ENCODE measurements at regions not wholly inside any gene's neighbourhood (a gene's known extent, or its start where the extent isn't known, plus 50 kb on each side); places are given as distances from the start of the nearest gene placed in this dataset.
"Not testable (repeated sequence)": the region's sequence is repeated elsewhere in the genome, so short reads cannot be mapped to it uniquely, and the experiment has no call there.

DNA sequence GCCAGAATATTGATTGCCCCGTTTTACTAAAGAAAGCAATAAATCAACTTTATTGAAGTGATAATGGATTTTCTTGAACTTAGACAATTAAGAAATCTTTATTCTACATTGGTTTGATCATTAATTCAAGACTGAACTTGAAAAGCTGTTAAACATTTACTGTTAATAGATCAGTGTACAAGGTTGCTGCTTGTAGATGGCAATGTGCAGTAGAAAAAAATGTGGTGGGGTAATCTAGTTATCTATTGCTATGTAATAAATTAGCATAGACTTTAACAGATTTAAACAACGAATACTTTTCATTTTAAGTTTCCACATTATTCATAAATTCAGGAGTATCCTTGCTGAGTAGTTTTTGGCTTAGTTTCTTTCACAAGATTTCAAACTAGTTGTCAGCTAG, 612.5 kb downstream of the ACTRT1 start:
- Histone ChIP-seq H3K18ac (ENCODE audit: low read length) (no peak overlapping the region), H3K14ac (ENCODE audit: low read length) (no peak overlapping the region), H3K9me3 (ENCODE audit: insufficient read depth, low read depth, low read length) (no peaks in the 10 kb centered on the region), H2BK5ac (ENCODE audit: low read depth, low read length, poor library complexity) (no peak overlapping the region), H3K79me2 (ENCODE audit: control insufficient read depth, insufficient read depth, low read length, poor library complexity) (no peaks in the 10 kb centered on the region), H2BK12ac (ENCODE audit: low read length) (no peak overlapping the region), H4K12ac (ENCODE audit: low read depth, low read length) (no peak overlapping the region), H4K91ac (ENCODE audit: low read depth, low read length) (no peak overlapping the region), H4K8ac (ENCODE audit: low read depth, low read length) (no peak overlapping the region), H2AFZ (ENCODE audit: insufficient read depth, low read length, poor library complexity) (no peak overlapping the region), H2AK5ac (ENCODE audit: low read length) (no peak overlapping the region), H3K4me2 (ENCODE audit: low read length) (no peak overlapping the region), H2BK120ac (ENCODE audit: insufficient read depth, low read length, poor library complexity) (no peak overlapping the region), H3K9ac (ENCODE audit: low read length) (no peak overlapping the region), H3K23ac (ENCODE audit: low read length) (no peak overlapping the region), H3K27me3 (ENCODE audit: insufficient read depth, low read length) (no peaks in the 10 kb centered on the region), H3K79me1 (ENCODE audit: low read length) (no peaks in the 10 kb centered on the region), H3K4me3 (ENCODE audit: low read depth, low read length) (no peak overlapping the region), H3K4ac (ENCODE audit: low read depth, low read length) (no peak overlapping the region), H3K27ac (ENCODE audit: low read depth, low read length) (no peak overlapping the region), H3K4me1 (ENCODE audit: control insufficient read depth in 1 of 2, insufficient read depth in 2 of 2, low read length in 2 of 2) (no peaks in the 10 kb centered on the region), H3K36me3 (ENCODE audit: control insufficient read depth in 1 of 2, insufficient read depth in 2 of 2, low read length in 2 of 2) (no peaks in the 10 kb centered on the region)
- WGBS (ENCODE audit: extremely low coverage, insufficient coverage, insufficient read length): no CpG with 5 or more reads among the region's 2 CpGs
- DNase-seq: no peak

DNA sequence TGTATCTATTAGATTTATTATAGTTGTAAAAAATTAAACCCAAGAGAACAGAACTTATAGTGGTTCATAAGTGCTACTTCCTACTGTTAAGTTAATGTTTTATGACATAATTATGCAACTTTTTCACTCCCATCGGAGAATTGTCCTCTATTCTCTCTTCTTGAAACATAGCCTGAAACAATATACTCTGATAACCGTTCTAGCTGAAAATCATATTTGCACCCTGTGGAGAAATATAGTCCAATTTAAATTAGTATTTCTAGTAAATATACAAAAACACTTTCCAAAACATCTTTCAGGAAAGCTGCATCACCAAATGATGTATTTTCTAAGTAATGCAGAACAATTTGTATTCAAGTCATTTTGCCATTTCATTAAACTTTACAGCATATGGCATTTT, 586.4 kb downstream of the PRR32 start:
- H2BK12ac ChIP-seq (ENCODE audit: low read length): no peak overlapping the region

DNA sequence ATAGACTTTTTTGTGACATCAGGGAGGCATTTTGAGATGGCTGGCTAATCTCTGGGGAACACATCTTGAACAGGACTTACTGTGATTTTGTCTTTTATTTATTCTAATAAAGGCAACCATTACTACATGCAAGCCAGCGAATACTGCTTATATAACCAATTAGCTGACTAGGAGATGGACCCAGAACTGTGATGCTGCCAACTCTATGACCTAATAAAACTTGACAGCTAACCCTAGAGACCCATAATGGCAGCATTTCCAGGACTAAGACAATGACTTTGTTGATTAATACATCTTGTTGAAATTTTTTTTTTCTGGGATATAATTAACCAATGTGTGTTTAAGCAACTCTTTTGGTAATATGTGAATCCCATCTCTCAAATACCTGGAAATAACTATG, 584.6 kb downstream of the PRR32 start:
- Histone ChIP-seq H2AFZ (ENCODE audit: insufficient read depth, low read length, poor library complexity) (no peak overlapping the region), H3K79me1 (ENCODE audit: low read length) (no peaks in the 10 kb centered on the region), H4K12ac (ENCODE audit: low read depth, low read length) (no peak overlapping the region), H4K8ac (ENCODE audit: low read depth, low read length) (no peak overlapping the region), H3K18ac (ENCODE audit: low read length) (no peak overlapping the region), H2BK120ac (ENCODE audit: insufficient read depth, low read length, poor library complexity) (no peak overlapping the region), H2BK5ac (ENCODE audit: low read depth, low read length, poor library complexity) (no peak overlapping the region), H3K36me3 (ENCODE audit: control insufficient read depth in 1 of 2, insufficient read depth in 2 of 2, low read length in 2 of 2) (no peaks in the 10 kb centered on the region), H3K9ac (ENCODE audit: low read length) (no peak overlapping the region), H4K91ac (ENCODE audit: low read depth, low read length) (no peak overlapping the region), H3K23ac (ENCODE audit: low read length) (no peak overlapping the region), H2AK5ac (ENCODE audit: low read length) (no peak overlapping the region), H3K9me3 (ENCODE audit: insufficient read depth, low read depth, low read length) (no peaks in the 10 kb centered on the region), H2BK12ac (ENCODE audit: low read length) (no peak overlapping the region), H3K4ac (ENCODE audit: low read depth, low read length) (no peak overlapping the region), H3K79me2 (ENCODE audit: control insufficient read depth, insufficient read depth, low read length, poor library complexity) (no peaks in the 10 kb centered on the region), H3K4me1 (ENCODE audit: control insufficient read depth in 1 of 2, insufficient read depth in 2 of 2, low read length in 2 of 2) (no peaks in the 10 kb centered on the region), H3K27me3 (ENCODE audit: insufficient read depth, low read length) (no peaks in the 10 kb centered on the region), H3K27ac (ENCODE audit: low read depth, low read length) (no peak overlapping the region), H3K14ac (ENCODE audit: low read length) (no peak overlapping the region), H3K4me2 (ENCODE audit: low read length) (no peak overlapping the region), H3K4me3 (ENCODE audit: low read depth, low read length) (no peak overlapping the region)
- DNase-seq: no peak
- no CpG with 5 or more reads among the region's 1 CpG for WGBS (ENCODE audit: extremely low coverage, insufficient coverage, insufficient read length)

More for the DNA sequence above, 586.4 kb downstream of the PRR32 start:
- no peaks in the 10 kb centered on the region for H3K79me2 ChIP-seq (ENCODE audit: control insufficient read depth, insufficient read depth, low read length, poor library complexity)
- no peak overlapping the region for H3K14ac ChIP-seq (ENCODE audit: low read length)
- no peak overlapping the region for H3K18ac ChIP-seq (ENCODE audit: low read length)
- no peak overlapping the region for H3K23ac ChIP-seq (ENCODE audit: low read length)
- no peaks in the 10 kb centered on the region for H3K4me1 ChIP-seq (ENCODE audit: control insufficient read depth in 1 of 2, insufficient read depth in 2 of 2, low read length in 2 of 2)
- DNase-seq: no peak
- WGBS (ENCODE audit: extremely low coverage, insufficient coverage, insufficient read length): no CpG with 5 or more reads among the region's 2 CpGs
- no peak overlapping the region for H2AK5ac ChIP-seq (ENCODE audit: low read length)
- no peaks in the 10 kb centered on the region for H3K9me3 ChIP-seq (ENCODE audit: insufficient read depth, low read depth, low read length)
- H3K9ac ChIP-seq (ENCODE audit: low read length): no peak overlapping the region
- H2BK120ac ChIP-seq (ENCODE audit: insufficient read depth, low read length, poor library complexity): no peak overlapping the region
- H3K4me3 ChIP-seq (ENCODE audit: low read depth, low read length): no peak overlapping the region
- H2BK5ac ChIP-seq (ENCODE audit: low read depth, low read length, poor library complexity): no peak overlapping the region
- no peaks in the 10 kb centered on the region for H3K79me1 ChIP-seq (ENCODE audit: low read length)
- no peak overlapping the region for H4K12ac ChIP-seq (ENCODE audit: low read depth, low read length)
- no peaks in the 10 kb centered on the region for H3K27me3 ChIP-seq (ENCODE audit: insufficient read depth, low read length)
- no peak overlapping the region for H4K8ac ChIP-seq (ENCODE audit: low read depth, low read length)
- no peak overlapping the region for H3K4ac ChIP-seq (ENCODE audit: low read depth, low read length)
- H4K91ac ChIP-seq (ENCODE audit: low read depth, low read length): no peak overlapping the region
- H2AFZ ChIP-seq (ENCODE audit: insufficient read depth, low read length, poor library complexity): no peak overlapping the region
- H3K4me2 ChIP-seq (ENCODE audit: low read length): no peak overlapping the region
- no peaks in the 10 kb centered on the region for H3K36me3 ChIP-seq (ENCODE audit: control insufficient read depth in 1 of 2, insufficient read depth in 2 of 2, low read length in 2 of 2)
- H3K27ac ChIP-seq (ENCODE audit: low read depth, low read length): no peak overlapping the region

DNA sequence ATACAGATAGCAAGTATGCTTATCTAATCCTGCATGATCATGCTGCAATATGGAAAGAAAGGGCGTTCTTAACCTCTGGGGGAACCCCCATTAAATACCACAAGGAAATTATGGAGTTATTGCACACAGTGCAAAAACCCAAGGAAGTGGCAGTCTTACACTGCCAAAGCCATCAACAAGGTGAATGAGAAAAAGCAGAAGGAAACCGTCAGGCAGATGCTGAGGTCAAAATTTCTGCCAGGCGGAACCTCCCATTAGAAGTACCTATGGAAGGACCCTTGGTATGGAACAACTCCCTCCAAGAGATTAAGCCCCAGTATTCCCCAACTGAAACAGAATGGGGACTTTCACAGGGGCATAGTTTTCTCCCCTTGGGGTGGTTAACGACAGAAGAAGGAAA, 580.7 kb downstream of the PRR32 start:
- H3K36me3 ChIP-seq (ENCODE audit: control insufficient read depth in 1 of 2, insufficient read depth in 2 of 2, low read length in 2 of 2); H3K23ac ChIP-seq (ENCODE audit: low read length); H3K4me1 ChIP-seq (ENCODE audit: control insufficient read depth in 1 of 2, insufficient read depth in 2 of 2, low read length in 2 of 2); H3K9ac ChIP-seq (ENCODE audit: low read length); H3K4ac ChIP-seq (ENCODE audit: low read depth, low read length); H4K91ac ChIP-seq (ENCODE audit: low read depth, low read length); H2AFZ ChIP-seq (ENCODE audit: insufficient read depth, low read length, poor library complexity); H2BK5ac ChIP-seq (ENCODE audit: low read depth, low read length, poor library complexity); H2BK12ac ChIP-seq (ENCODE audit: low read length); H3K27me3 ChIP-seq (ENCODE audit: insufficient read depth, low read length); H3K4me2 ChIP-seq (ENCODE audit: low read length); H2AK5ac ChIP-seq (ENCODE audit: low read length); H3K79me1 ChIP-seq (ENCODE audit: low read length); H3K14ac ChIP-seq (ENCODE audit: low read length); H4K8ac ChIP-seq (ENCODE audit: low read depth, low read length); H3K79me2 ChIP-seq (ENCODE audit: control insufficient read depth, insufficient read depth, low read length, poor library complexity); DNase-seq; H3K9me3 ChIP-seq (ENCODE audit: insufficient read depth, low read depth, low read length); H3K18ac ChIP-seq (ENCODE audit: low read length); H4K12ac ChIP-seq (ENCODE audit: low read depth, low read length); H3K27ac ChIP-seq (ENCODE audit: low read depth, low read length); H3K4me3 ChIP-seq (ENCODE audit: low read depth, low read length); H2BK120ac ChIP-seq (ENCODE audit: insufficient read depth, low read length, poor library complexity): not testable (repeated sequence)
- no CpG with 5 or more reads among the region's 4 CpGs for WGBS (ENCODE audit: extremely low coverage, insufficient coverage, insufficient read length)

Data from trophoblast cell (in vitro differentiated cells and primary cell).